ENCODE measurements at regions not wholly inside any gene's neighbourhood (a gene's known extent, or its start where the extent isn't known, plus 50 kb on each side); places are given as distances from the start of the nearest gene placed in this dataset.

- TF ChIP-seq CTCF (IDR thresholded peaks at IDR 0.05; ENCODE audit: poor library complexity): no peak
- no peak for TF ChIP-seq EZH2phosphoT487 (IDR thresholded peaks at IDR 0.05; ENCODE audit: low read depth, severe bottlenecking, unreplicated experiment)
- no peak for TF ChIP-seq EZH2 (IDR thresholded peaks at IDR 0.05; ENCODE audit: borderline replicate concordance)
These were observed 63.7 kb upstream of the VEGFC start for GRCh38 chr4:176856421-176856820.

Measured in hepatocyte (in vitro differentiated cells).